ENCODE measurements at regions not wholly inside any gene's neighbourhood (a gene's known extent, or its start where the extent isn't known, plus 50 kb on each side); places are given as distances from the start of the nearest gene placed in this dataset.
A peak's percentile ranks its signal among the peaks of the same experiment; 100 is the strongest.

GRCh38 chr1:177593105-177593504, 376.8 kb downstream of the SEC16B start:
- DNase-seq (ENCODE audit: low read depth in 4 of 4, low spot score in 2 of 4): no peak

- DNase-seq (ENCODE audit: low read depth in 4 of 4, low spot score in 2 of 4): no peak
Observed at GRCh38 chr1:177592624-177593023, 377.2 kb downstream of the SEC16B start.

GRCh38 chr1:177591155-177591554, 378.7 kb downstream of the SEC16B start:
- DNase-seq (ENCODE audit: low read depth in 4 of 4, low spot score in 2 of 4): no peak

- DNase-seq (ENCODE audit: low read depth in 4 of 4, low spot score in 2 of 4): no peak
Observed at GRCh38 chr1:177589166-177589565, 380.7 kb downstream of the SEC16B start.

GRCh38 chr1:177586429-177586828, 383.4 kb downstream of the SEC16B start:
- no peak for DNase-seq (ENCODE audit: low read depth in 4 of 4, low spot score in 2 of 4)

GRCh38 chr1:177585302-177586220, 384.3 kb downstream of the SEC16B start:
- DNase-seq (ENCODE audit: low read depth in 4 of 4, low spot score in 2 of 4): peak in 2 of 4 donors; percentile 18 to 62

GRCh38 chr1:177573901-177574300, 396.0 kb downstream of the SEC16B start:
- no peak for DNase-seq (ENCODE audit: low read depth in 4 of 4, low spot score in 2 of 4)

GRCh38 chr1:177571485-177572076, 398.3 kb downstream of the SEC16B start:
- DNase-seq (ENCODE audit: low read depth in 4 of 4, low spot score in 2 of 4): no peak

GRCh38 chr1:177571076-177571475, 398.8 kb downstream of the SEC16B start:
- no peak for DNase-seq (ENCODE audit: low read depth in 4 of 4, low spot score in 2 of 4)

- DNase-seq (ENCODE audit: low read depth in 4 of 4, low spot score in 2 of 4): no peak
Observed at GRCh38 chr1:177569476-177569875, 398.7 kb downstream of the BRINP2 start.

- no peak for DNase-seq (ENCODE audit: low read depth in 4 of 4, low spot score in 2 of 4)
Observed at GRCh38 chr1:177568622-177569021, 397.9 kb downstream of the BRINP2 start.

GRCh38 chr1:177567393-177567792, 396.6 kb downstream of the BRINP2 start:
- DNase-seq (ENCODE audit: low read depth in 4 of 4, low spot score in 2 of 4): no peak

- DNase-seq (ENCODE audit: low read depth in 4 of 4, low spot score in 2 of 4): no peak
Observed at GRCh38 chr1:177566495-177566894, 395.7 kb downstream of the BRINP2 start.

- no peak for DNase-seq (ENCODE audit: low read depth in 4 of 4, low spot score in 2 of 4)
Observed at GRCh38 chr1:177561436-177561835, 390.7 kb downstream of the BRINP2 start.

- no peak for DNase-seq (ENCODE audit: low read depth in 4 of 4, low spot score in 2 of 4)
Observed at GRCh38 chr1:177558372-177558771, 387.6 kb downstream of the BRINP2 start.

- DNase-seq (ENCODE audit: low read depth in 4 of 4, low spot score in 2 of 4): no peak
Observed at GRCh38 chr1:177556163-177556562, 385.4 kb downstream of the BRINP2 start.

GRCh38 chr1:177547200-177547599, 376.4 kb downstream of the BRINP2 start:
- DNase-seq (ENCODE audit: low read depth in 4 of 4, low spot score in 2 of 4): no peak

GRCh38 chr1:177546346-177546745, 375.6 kb downstream of the BRINP2 start:
- no peak for DNase-seq (ENCODE audit: low read depth in 4 of 4, low spot score in 2 of 4)

GRCh38 chr1:177526201-177526600, 355.4 kb downstream of the BRINP2 start:
- no peak for DNase-seq (ENCODE audit: low read depth in 4 of 4, low spot score in 2 of 4)

GRCh38 chr1:177525176-177525575, 354.4 kb downstream of the BRINP2 start:
- no peak for DNase-seq (ENCODE audit: low read depth in 4 of 4, low spot score in 2 of 4)

- DNase-seq (ENCODE audit: low read depth in 4 of 4, low spot score in 2 of 4): no peak
Observed at GRCh38 chr1:177517546-177517945, 346.8 kb downstream of the BRINP2 start.

- no peak for DNase-seq (ENCODE audit: low read depth in 4 of 4, low spot score in 2 of 4)
Observed at GRCh38 chr1:177514207-177514606, 343.4 kb downstream of the BRINP2 start.

Measured in left renal cortex interstitium (tissue), 4 donors.